Fibroblast of the aortic adventitia (primary cell): ENCODE measurements at regions not wholly inside any gene's neighbourhood (a gene's known extent, or its start where the extent isn't known, plus 50 kb on each side); places are given as distances from the start of the nearest gene placed in this dataset.

ENCODE experiments used
- DNase-seq: peaks from one replicate; pipeline ENCODE4 v3.0.0-alpha.2; 2010; ENCODE audit warnings: low read depth
- H3K4me3 ChIP-seq: 2 replicates; pipeline ENCODE4 v1.5.1; 2011; ENCODE audit warnings: low read depth, mild to moderate bottlenecking, control low read depth, low read length, moderate library complexity
- small RNA-seq: library from RNA; depleted of rRNA; stranded (forward); fragments of <200 nt; gene quantifications from one replicate; pipeline ENCODE3, GENCODE V24; 2012
- TF ChIP-seq, protein P1 (sequence below): IDR thresholded peaks from 2 replicates; pipeline ENCODE4 v1.5.1; 2011; ENCODE audit warnings: mild to moderate bottlenecking, low read length, control low read depth, inconsistent platforms; ENCODE audit not compliant: insufficient read depth

- H3K4me3 ChIP-seq, result no peak overlapping the region
- no peak for DNase-seq
- TF ChIP-seq, protein P1, sequence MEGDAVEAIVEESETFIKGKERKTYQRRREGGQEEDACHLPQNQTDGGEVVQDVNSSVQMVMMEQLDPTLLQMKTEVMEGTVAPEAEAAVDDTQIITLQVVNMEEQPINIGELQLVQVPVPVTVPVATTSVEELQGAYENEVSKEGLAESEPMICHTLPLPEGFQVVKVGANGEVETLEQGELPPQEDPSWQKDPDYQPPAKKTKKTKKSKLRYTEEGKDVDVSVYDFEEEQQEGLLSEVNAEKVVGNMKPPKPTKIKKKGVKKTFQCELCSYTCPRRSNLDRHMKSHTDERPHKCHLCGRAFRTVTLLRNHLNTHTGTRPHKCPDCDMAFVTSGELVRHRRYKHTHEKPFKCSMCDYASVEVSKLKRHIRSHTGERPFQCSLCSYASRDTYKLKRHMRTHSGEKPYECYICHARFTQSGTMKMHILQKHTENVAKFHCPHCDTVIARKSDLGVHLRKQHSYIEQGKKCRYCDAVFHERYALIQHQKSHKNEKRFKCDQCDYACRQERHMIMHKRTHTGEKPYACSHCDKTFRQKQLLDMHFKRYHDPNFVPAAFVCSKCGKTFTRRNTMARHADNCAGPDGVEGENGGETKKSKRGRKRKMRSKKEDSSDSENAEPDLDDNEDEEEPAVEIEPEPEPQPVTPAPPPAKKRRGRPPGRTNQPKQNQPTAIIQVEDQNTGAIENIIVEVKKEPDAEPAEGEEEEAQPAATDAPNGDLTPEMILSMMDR, result no peak
Observed at GRCh38 chr2:212607080-212607479, 68.5 kb upstream of the ERBB4 start.

GRCh38 chr2:212606232-212606631 lies 67.6 kb upstream of the ERBB4 start:
- TF ChIP-seq, protein P1, result no peak
- no peak overlapping the region for H3K4me3 ChIP-seq
- DNase-seq, result no peak

DNA sequence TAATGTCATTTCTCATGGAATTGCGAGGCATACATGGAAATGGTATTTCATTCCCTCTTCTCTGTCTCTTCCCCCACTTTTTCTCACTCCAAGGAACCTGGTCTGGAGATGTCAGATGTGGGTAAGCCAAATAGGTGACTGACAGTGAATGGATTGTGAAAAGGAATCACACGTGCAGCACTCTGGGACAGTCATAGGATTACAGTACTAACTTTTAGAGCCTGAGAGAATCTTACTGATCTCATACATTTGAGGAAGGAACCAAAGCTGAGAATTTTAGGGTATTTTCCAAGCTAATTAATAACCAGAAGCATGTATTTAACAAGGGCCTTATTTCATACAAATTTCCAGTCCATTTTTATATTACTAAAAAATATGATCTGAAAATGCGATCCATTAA lies 58.1 kb upstream of the ERBB4 start:
- TF ChIP-seq, protein P1, result no peak
- no peak for DNase-seq

GRCh38 chr2:212596276-212596675 lies 57.7 kb upstream of the ERBB4 start:
- no peak for DNase-seq
- H3K4me3 ChIP-seq, result no peak overlapping the region
- TF ChIP-seq, protein P1, result no peak

More for the DNA sequence above, 58.1 kb upstream of the ERBB4 start:
- H3K4me3 ChIP-seq, result no peak overlapping the region

DNA sequence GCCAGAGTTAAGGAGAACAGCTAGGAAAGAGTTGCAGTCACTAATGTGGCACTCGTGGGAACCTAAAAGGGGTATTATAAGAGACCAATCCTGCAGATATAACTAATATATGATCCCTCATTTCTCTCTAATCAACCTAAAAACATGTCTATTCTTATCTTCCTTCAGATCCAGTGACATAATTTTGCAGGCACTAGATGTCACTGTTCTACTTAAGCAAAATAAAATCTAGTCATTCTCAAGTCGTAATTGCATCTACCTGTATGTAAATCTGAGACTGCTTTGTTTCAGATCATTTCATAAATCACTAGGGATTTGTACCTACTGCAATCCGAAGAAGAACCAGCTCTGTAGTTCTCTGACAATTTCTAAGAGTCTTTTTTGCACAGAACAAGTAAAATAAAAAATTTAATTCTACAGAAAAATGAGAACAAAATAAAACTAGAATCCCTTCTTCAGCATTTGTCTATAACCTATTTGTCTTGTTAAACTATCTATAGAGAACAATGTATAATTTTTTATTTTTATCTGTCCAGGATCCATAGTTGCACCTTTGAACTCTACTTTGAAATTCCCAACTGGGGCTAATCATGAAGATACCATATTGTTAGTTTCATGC lies 56.5 kb upstream of the ERBB4 start:
- TF ChIP-seq, protein P1, result peak; percentile 15
- H3K4me3 ChIP-seq, result no peak overlapping the region
- peak; percentile 26 for DNase-seq

GRCh38 chr2:212592695-212593094 lies 54.1 kb upstream of the ERBB4 start:
- TF ChIP-seq, protein P1, result no peak
- DNase-seq, result no peak
- no peak overlapping the region for H3K4me3 ChIP-seq

Small RNAs in the stretch of these regions (small RNA-seq; reads per million reads assigned to genes)
- gene MIR4776-1, result 0.19 reads per million
